HCT116 (cell line): ENCODE measurements at regions not wholly inside any gene's neighbourhood (a gene's known extent, or its start where the extent isn't known, plus 50 kb on each side); places are given as distances from the start of the nearest gene placed in this dataset.
"Not testable (repeated sequence)": the region's sequence is repeated elsewhere in the genome, so short reads cannot be mapped to it uniquely, and the experiment has no call there.

Experiments used
- ATAC-seq: fragments of 200-7000 bp; cut with Tn5 transposase; 2 replicates; pipeline ENCODE4 v1.9.1; 2020; ENCODE audit warnings: mild to moderate bottlenecking, moderate library complexity
- BruUV-seq: library from RNA; stranded (reverse); fragments of 400-500 nt; replicated peaks from 2 replicates; lab custom pipeline; 2021; lab: Mats Ljungman, UMichigan
- CTCF ChIA-PET: fragments of 300-600 bp; sonication (Branson Sonifier 250); formaldehyde crosslinking; loops from one replicate; lab custom pipeline; 2021; ENCODE audit warnings: antibody characterized with exemption; lab: Charles Lee
- POLR2A ChIA-PET: fragments of 300-600, 350-600 bp; sonication (Branson Sonifier 250); formaldehyde crosslinking; loops from one replicate; lab custom pipeline; 2021; ENCODE audit warnings: antibody characterized with exemption; lab: Charles Lee
- RAD21 ChIA-PET, 2 experiments: fragments of 300-600 bp; sonication (Branson Sonifier 250); formaldehyde crosslinking; loops; one replicate each; lab custom pipeline; 2023; ENCODE audit warnings: low total read pairs in 2 of 2; ENCODE audit not compliant: uncharacterized antibody in 2 of 2, unreplicated experiment in 2 of 2, low non-redundant PET in 1 of 2; lab: Charles Lee
- DNase-seq: peaks from one replicate; pipeline ENCODE4 v3.0.0-alpha.2; 2010; ENCODE audit warnings: low read depth, low spot score
- H2AFZ ChIP-seq: fragments of 200-600 bp; shearing (Covaris generic), sonication (generic); 2 replicates; pipeline ENCODE4 v1.6.1; 2017; ENCODE audit warnings: low read depth, mixed run types, mixed read lengths, antibody characterized with exemption, low read length; ENCODE audit not compliant: poor library complexity, severe bottlenecking
- H3K27ac ChIP-seq: 2 replicates; pipeline ENCODE4 v1.5.1; 2012; ENCODE audit warnings: low read depth, low read length
- H3K27me3 ChIP-seq: fragments of 200-600 bp; sonication (generic); 2 replicates; pipeline ENCODE4 v1.6.1; 2016; ENCODE audit warnings: mixed run types, low read length, mixed read lengths; ENCODE audit not compliant: insufficient read depth
- H3K36me3 ChIP-seq, 2 experiments: fragments of 200-500 bp in 1 of 2; fragments of 200-600 bp in 1 of 2; sonication (Bioruptor generic) in 1 of 2; sonication (generic) in 1 of 2; 2 replicates each; pipeline versions ENCODE4 v1.5.1 to v1.6.1; 2014 to 2016; ENCODE audit warnings: low read length in 2 of 2, inconsistent platforms in 1 of 2, mixed read lengths in 1 of 2, mixed run types in 1 of 2; ENCODE audit not compliant: insufficient read depth in 2 of 2, control insufficient read depth in 1 of 2
- H3K4me1 ChIP-seq, 2 experiments: fragments of 200-600 bp in 1 of 2; sonication (generic) in 1 of 2; 2 replicates each; pipeline versions ENCODE4 v1.5.1 to v1.6.1; 2012 to 2017; ENCODE audit warnings: low read length in 2 of 2, inconsistent platforms in 1 of 2, mild to moderate bottlenecking in 1 of 2, mixed read lengths in 1 of 2, mixed run types in 1 of 2, moderate library complexity in 1 of 2; ENCODE audit not compliant: insufficient read depth in 2 of 2, control insufficient read depth in 1 of 2
- H3K4me2 ChIP-seq: fragments of 200-600 bp; sonication (generic); 2 replicates; pipeline ENCODE4 v1.6.1; 2017; ENCODE audit warnings: mixed run types, low read length, mixed read lengths
- H3K4me3 ChIP-seq, 2 experiments: fragments of 200-600 bp in 1 of 2; sonication (generic) in 1 of 2; replicated peaks in 1 of 2; 2 replicates each; pipeline ENCODE4 v1.5.1; 2011 to 2016; ENCODE audit warnings: low read length in 2 of 2, control low read depth in 1 of 2, low read depth in 1 of 2, mild to moderate bottlenecking in 1 of 2, mixed read lengths in 1 of 2, mixed run types in 1 of 2
- H3K79me2 ChIP-seq: fragments of 200-600 bp; sonication (generic); 2 replicates; pipeline ENCODE4 v1.6.1; 2017; ENCODE audit warnings: mild to moderate bottlenecking, mixed run types, low read length, moderate library complexity, mixed read lengths; ENCODE audit not compliant: insufficient read depth
- H3K9ac ChIP-seq: fragments of 200-600 bp; sonication (generic); 2 replicates; pipeline ENCODE4 v1.6.1; 2016; ENCODE audit warnings: low read length, mixed read lengths
- H3K9me2 ChIP-seq: fragments of 200-600 bp; sonication (generic), shearing (Covaris generic); 2 replicates; pipeline ENCODE4 v1.6.1; 2017; ENCODE audit warnings: mixed run types, mild to moderate bottlenecking, moderate library complexity; ENCODE audit not compliant: insufficient read depth
- H3K9me3 ChIP-seq, 2 experiments: fragments of 200-500 bp in 1 of 2; fragments of 200-600 bp in 1 of 2; sonication (Bioruptor generic) in 1 of 2; sonication (generic) in 1 of 2; 2 replicates each; pipeline ENCODE4 v1.6.1; 2014 to 2017; ENCODE audit warnings: low read length in 2 of 2, mixed read lengths in 2 of 2, inconsistent platforms in 1 of 2, low read depth in 1 of 2, mild to moderate bottlenecking in 1 of 2, mixed run types in 1 of 2, moderate library complexity in 1 of 2; ENCODE audit not compliant: control insufficient read depth in 1 of 2, insufficient read depth in 1 of 2
- H4K20me1 ChIP-seq: fragments of 200-600 bp; sonication (generic), shearing (Covaris generic); 2 replicates; pipeline ENCODE4 v1.6.1; 2017; ENCODE audit warnings: mixed run types, mild to moderate bottlenecking, moderate library complexity; ENCODE audit not compliant: insufficient read depth
- CBX3 ChIP-seq: IDR thresholded peaks from 2 replicates; pipeline ENCODE4 v1.6.1; 2012; ENCODE audit warnings: low read depth
- EGR1 ChIP-seq: IDR thresholded peaks from 2 replicates; pipeline ENCODE4 v1.6.1; 2012; ENCODE audit warnings: low read depth
- EZH2phosphoT487 ChIP-seq: fragments of 200-600 bp; IDR thresholded peaks from 2 replicates; pipeline ENCODE4 v1.6.1; 2018; ENCODE audit warnings: antibody characterized with exemption, borderline replicate concordance
- TCF7L2 ChIP-seq: IDR thresholded peaks from 2 replicates; pipeline ENCODE4 v1.7.0; 2011; ENCODE audit warnings: borderline replicate concordance, inconsistent platforms; ENCODE audit not compliant: insufficient read depth, insufficient read length; ENCODE audit errors: extremely low read depth
- intact Hi-C: fragments of 100-400 bp; cut with micrococcal nuclease; formaldehyde crosslinking; loops from 2 replicates; pipeline ENCODE4 v1.10.0; 2022

DNA sequence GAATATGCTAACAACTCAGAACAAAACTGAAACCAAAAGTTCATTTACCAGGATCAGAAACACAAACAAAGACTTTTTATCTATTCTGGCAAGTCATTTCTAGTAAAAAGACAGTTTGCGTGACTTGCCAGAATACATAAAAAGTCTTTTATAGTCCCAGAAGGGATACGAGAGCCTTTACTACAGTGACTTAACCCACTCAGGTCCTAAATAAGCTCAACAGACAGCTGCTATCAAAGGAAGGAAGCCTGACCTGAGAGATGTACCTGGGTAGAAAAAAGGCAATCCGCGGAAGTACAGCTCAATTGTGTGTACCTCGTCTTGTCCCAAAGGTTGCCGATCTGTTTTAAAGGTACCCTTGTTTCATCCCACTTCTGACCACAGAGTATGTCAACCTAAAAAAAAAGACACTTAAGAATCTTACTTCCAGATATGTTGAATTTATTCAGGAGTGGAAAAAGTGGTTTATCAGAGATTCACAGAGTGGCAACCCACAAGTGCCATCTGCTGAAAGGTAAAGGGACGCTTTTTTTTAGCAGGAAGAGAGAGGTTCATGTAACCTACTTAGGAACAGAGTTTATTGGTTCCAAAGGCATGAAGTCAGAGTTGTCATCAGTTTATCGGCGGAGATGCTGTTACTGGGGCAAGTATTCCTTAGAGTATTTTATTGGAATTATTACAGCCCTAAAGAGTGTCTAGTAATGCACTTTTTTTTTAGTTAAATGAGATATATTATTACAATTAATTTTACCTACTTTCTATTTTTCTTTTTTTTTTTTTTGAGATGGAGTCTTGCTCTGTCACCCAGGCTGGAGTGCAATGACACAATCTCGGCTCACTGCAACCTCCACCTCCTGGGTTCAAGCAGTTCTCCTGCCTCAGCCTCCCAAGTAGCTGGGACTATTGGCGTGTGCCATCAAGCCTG lies 69.7 kb upstream of the C1QTNF9B start:
- no peak for TF ChIP-seq EGR1
- TF ChIP-seq EZH2phosphoT487, result no peak
- TF ChIP-seq CBX3, result no peak
- TF ChIP-seq TCF7L2, result no peak
- no peak for DNase-seq
- H3K4me2 ChIP-seq, result no peak overlapping the region
- H3K9me3 ChIP-seq, result no peaks in the 10 kb centered on the region
- H3K79me2 ChIP-seq, result no peaks in the 10 kb centered on the region
- H4K20me1 ChIP-seq, result no peaks in the 10 kb centered on the region
- no peak overlapping the region for H3K9ac ChIP-seq
- ATAC-seq, result no peak
- BruUV-seq, result no TSS peak
- H3K9me2 ChIP-seq, result no peaks in the 10 kb centered on the region
- ChIA-PET POLR2A (no interaction called here), RAD21 (no interaction called here), CTCF (interaction anchor here (2.1 kb wide), 1 partner anchor 8 kb away, joined by 6 read pairs; no protein-coding TSS in a partner anchor)
- no peaks in the 10 kb centered on the region for H3K36me3 ChIP-seq
- no peak overlapping the region for H2AFZ ChIP-seq
- H3K27ac ChIP-seq, result no peak overlapping the region
- H3K4me3 ChIP-seq, result no peak overlapping the region
- no peaks in the 10 kb centered on the region for H3K4me1 ChIP-seq
- intact Hi-C loops, result no loop called here
- 0 out of 2 replicates have a peak, but pooled peaks cover 5% of the 10 kb centered on the region for H3K27me3 ChIP-seq

DNA sequence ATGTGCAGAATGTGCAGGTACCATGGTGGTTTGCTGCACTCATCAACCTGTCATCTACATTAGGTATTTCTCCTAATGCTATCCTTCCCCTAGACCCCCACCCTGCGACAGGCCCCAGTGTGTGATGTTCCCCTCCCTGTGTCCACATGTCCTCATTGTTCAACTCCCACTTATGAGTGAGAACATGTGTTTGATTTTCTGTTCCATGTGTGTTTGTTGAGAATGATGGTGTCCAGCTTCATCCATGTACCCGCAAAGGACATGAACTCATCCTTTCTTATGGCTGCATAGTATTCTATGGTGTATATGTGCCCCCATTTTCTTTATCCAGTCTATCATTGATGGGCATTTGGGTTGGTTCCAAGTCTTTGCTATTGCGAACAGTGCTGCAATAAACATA lies 70.5 kb upstream of the C1QTNF9B start:
- H3K27me3 ChIP-seq, H3K4me1 ChIP-seq, H3K9me2 ChIP-seq, intact Hi-C loops, H3K4me3 ChIP-seq, DNase-seq, RAD21 ChIA-PET, H3K27ac ChIP-seq, H3K79me2 ChIP-seq, BruUV-seq, H2AFZ ChIP-seq, H3K36me3 ChIP-seq, H3K9me3 ChIP-seq, H3K9ac ChIP-seq, H3K4me2 ChIP-seq, ATAC-seq, POLR2A ChIA-PET, H4K20me1 ChIP-seq: not testable (repeated sequence)
- CTCF ChIA-PET, result interaction anchor here (2.1 kb wide), 1 partner anchor 9 kb away, joined by 6 read pairs; no protein-coding TSS in a partner anchor
